ENCODE measurements at regions not wholly inside any gene's neighbourhood (a gene's known extent, or its start where the extent isn't known, plus 50 kb on each side); places are given as distances from the start of the nearest gene placed in this dataset.

- H3K9me3 ChIP-seq (ENCODE audit: control insufficient read depth, insufficient read depth, low read length): peaks cover 5% of the 10 kb centered on the region; the same call in 1 of the 2 replicates
- dilution Hi-C loops (cut with HindIII; ENCODE audit: low sequenced_read_pairs, unreplicated experiment) (no loop called here), intact Hi-C loops (cut with micrococcal nuclease) (no loop called here), in situ Hi-C loops (cut with MboI; ENCODE audit: low sequenced_read_pairs) (no loop called here)
- ATAC-seq (ENCODE audit: low read depth) (no peak), DNase-seq (no peak)
- no peaks in the 10 kb centered on the region for H3K79me1 ChIP-seq (ENCODE audit: low read depth in 1 of 2, low read length in 2 of 2)
- no peaks in the 10 kb centered on the region for H3K4me1 ChIP-seq (ENCODE audit: control insufficient read depth, insufficient read depth, low read length)
- no peak overlapping the region for H3K9ac ChIP-seq (ENCODE audit: low read depth, low read length)
- no peak overlapping the region for H3K18ac ChIP-seq (ENCODE audit: low read depth, low read length)
- H2AK9ac ChIP-seq (replicated peaks; ENCODE audit: low read depth, low read length, poor library complexity): no peak overlapping the region
- no peak overlapping the region for H3K23ac ChIP-seq (ENCODE audit: low read depth, low read length)
- no peak overlapping the region for H4K8ac ChIP-seq (ENCODE audit: low read depth in 2 of 2, low read length in 2 of 2)
- H3K36me3 ChIP-seq (ENCODE audit: control insufficient read depth, insufficient read depth, low read length): no peaks in the 10 kb centered on the region
- H4K91ac ChIP-seq (ENCODE audit: insufficient read depth, low read depth, low read length): no peak overlapping the region
- H2BK15ac ChIP-seq (ENCODE audit: low read depth, low read length): no peak overlapping the region
- ChIA-PET POLR2A (ENCODE audit: unreplicated experiment) (no interaction called here), CTCF (no interaction called here)
- WGBS, 2 experiments (ENCODE audit: extremely low coverage in 2 of 2, insufficient read length in 1 of 2): no CpG with 5 or more reads among the region's 3 CpGs
- H3K9me1 ChIP-seq (ENCODE audit: insufficient read depth, low read length): no peaks in the 10 kb centered on the region
- H3K4me3 ChIP-seq (ENCODE audit: insufficient read depth, low read depth, low read length): no peak overlapping the region
- no peak overlapping the region for H2AFZ ChIP-seq (replicated peaks; ENCODE audit: low read length, poor library complexity)
- H4K5ac ChIP-seq (ENCODE audit: low read depth, low read length): no peak overlapping the region
- H3K4ac ChIP-seq (ENCODE audit: low read depth, low read length): no peak overlapping the region
- no peak overlapping the region for H3K27ac ChIP-seq (ENCODE audit: insufficient read depth, low read length)
- H2BK20ac ChIP-seq (ENCODE audit: low read depth, low read length): no peak overlapping the region
- no peaks in the 10 kb centered on the region for H3K27me3 ChIP-seq (ENCODE audit: control insufficient read depth, insufficient read depth, low read length)
- H2AK5ac ChIP-seq (ENCODE audit: low read depth, low read length): no peak overlapping the region
- no peak overlapping the region for H3K14ac ChIP-seq (replicated peaks; ENCODE audit: low read depth, low read length)
- no peaks in the 10 kb centered on the region for H4K20me1 ChIP-seq (ENCODE audit: insufficient read depth, low read length)
- no peak overlapping the region for H2BK5ac ChIP-seq (ENCODE audit: low read depth, low read length, poor library complexity, severe bottlenecking)
- no peak overlapping the region for H3K4me2 ChIP-seq (ENCODE audit: low read depth, low read length)
- H3K56ac ChIP-seq (ENCODE audit: extremely low read depth, insufficient read depth, low read length): no peak overlapping the region
- no peak overlapping the region for H2BK120ac ChIP-seq (ENCODE audit: low read depth, low read length)
- TF ChIP-seq ELK1 (IDR thresholded peaks at IDR 0.05; ENCODE audit: borderline replicate concordance, low read depth, low read length) (no peak), RAD21 (IDR thresholded peaks at IDR 0.05; ENCODE audit: low read length) (no peak), MAZ (IDR thresholded peaks at IDR 0.05; ENCODE audit: borderline replicate concordance, low read depth, low read length) (no peak), RCOR1 (IDR thresholded peaks at IDR 0.05; ENCODE audit: insufficient replicate concordance, low read length) (no peak), CHD1 (IDR thresholded peaks at IDR 0.05; ENCODE audit: low read depth, low read length) (no peak), CTCF (conservative IDR thresholded peaks at IDR 0.05; ENCODE audit: low read depth, low read length) (no peak), USF2 (IDR thresholded peaks at IDR 0.05; ENCODE audit: low read depth, low read length) (no peak), MAFK (IDR thresholded peaks at IDR 0.05; ENCODE audit: low read depth, low read length) (no peak), FOS (IDR thresholded peaks at IDR 0.05; ENCODE audit: low read depth, low read length) (no peak), BHLHE40 (IDR thresholded peaks at IDR 0.05; ENCODE audit: low read depth, low read length) (no peak), NFE2L2 (IDR thresholded peaks at IDR 0.05; ENCODE audit: low read depth, low read length) (no peak)
- no TSS peak for BruUV-seq (replicated peaks)
These were observed 487.7 kb upstream of the ID4 start for GRCh38 chr6:19349429-19349828.

All from IMR-90 (cell line).